ENCODE measurements at regions not wholly inside any gene's neighbourhood (a gene's known extent, or its start where the extent isn't known, plus 50 kb on each side); places are given as distances from the start of the nearest gene placed in this dataset.

GRCh38 chr4:123619895-123620294 lies 223.3 kb downstream of the SPRY1 start:
- TF ChIP-seq, protein P1, sequence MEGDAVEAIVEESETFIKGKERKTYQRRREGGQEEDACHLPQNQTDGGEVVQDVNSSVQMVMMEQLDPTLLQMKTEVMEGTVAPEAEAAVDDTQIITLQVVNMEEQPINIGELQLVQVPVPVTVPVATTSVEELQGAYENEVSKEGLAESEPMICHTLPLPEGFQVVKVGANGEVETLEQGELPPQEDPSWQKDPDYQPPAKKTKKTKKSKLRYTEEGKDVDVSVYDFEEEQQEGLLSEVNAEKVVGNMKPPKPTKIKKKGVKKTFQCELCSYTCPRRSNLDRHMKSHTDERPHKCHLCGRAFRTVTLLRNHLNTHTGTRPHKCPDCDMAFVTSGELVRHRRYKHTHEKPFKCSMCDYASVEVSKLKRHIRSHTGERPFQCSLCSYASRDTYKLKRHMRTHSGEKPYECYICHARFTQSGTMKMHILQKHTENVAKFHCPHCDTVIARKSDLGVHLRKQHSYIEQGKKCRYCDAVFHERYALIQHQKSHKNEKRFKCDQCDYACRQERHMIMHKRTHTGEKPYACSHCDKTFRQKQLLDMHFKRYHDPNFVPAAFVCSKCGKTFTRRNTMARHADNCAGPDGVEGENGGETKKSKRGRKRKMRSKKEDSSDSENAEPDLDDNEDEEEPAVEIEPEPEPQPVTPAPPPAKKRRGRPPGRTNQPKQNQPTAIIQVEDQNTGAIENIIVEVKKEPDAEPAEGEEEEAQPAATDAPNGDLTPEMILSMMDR (IDR thresholded peaks at IDR 0.05): no peak
- TF ChIP-seq EP300 (IDR thresholded peaks at IDR 0.05): no peak
- no peak for TF ChIP-seq POLR2AphosphoS5 (IDR thresholded peaks at IDR 0.05)
- TF ChIP-seq POLR2A (IDR thresholded peaks at IDR 0.05): no peak

Measured in sigmoid colon (tissue), 4 donors.